ENCODE measurements at regions not wholly inside any gene's neighbourhood (a gene's known extent, or its start where the extent isn't known, plus 50 kb on each side); places are given as distances from the start of the nearest gene placed in this dataset.

- TF ChIP-seq EZH2phosphoT487 (IDR thresholded peaks at IDR 0.05; ENCODE audit: low read depth, severe bottlenecking, unreplicated experiment) (no peak), CTCF (IDR thresholded peaks at IDR 0.05; ENCODE audit: poor library complexity) (no peak)
Measured at GRCh38 chr5:67413721-67414120, 217.1 kb upstream of the CD180 start.

All from hepatocyte (in vitro differentiated cells).